NT2/D1 (cell line): ENCODE measurements at regions not wholly inside any gene's neighbourhood (a gene's known extent, or its start where the extent isn't known, plus 50 kb on each side); places are given as distances from the start of the nearest gene placed in this dataset.
"Not testable (repeated sequence)": the region's sequence is repeated elsewhere in the genome, so short reads cannot be mapped to it uniquely, and the experiment has no call there.

ENCODE experiments used
- YY1 ChIP-seq: IDR thresholded peaks from 2 replicates; pipeline ENCODE4 v1.6.1; 2011; ENCODE audit not compliant: insufficient read length, insufficient read depth
- ZNF274 ChIP-seq: IDR thresholded peaks from 2 replicates; pipeline ENCODE4 v1.6.1; 2011; ENCODE audit warnings: mild to moderate bottlenecking, low read depth, low read length

DNA sequence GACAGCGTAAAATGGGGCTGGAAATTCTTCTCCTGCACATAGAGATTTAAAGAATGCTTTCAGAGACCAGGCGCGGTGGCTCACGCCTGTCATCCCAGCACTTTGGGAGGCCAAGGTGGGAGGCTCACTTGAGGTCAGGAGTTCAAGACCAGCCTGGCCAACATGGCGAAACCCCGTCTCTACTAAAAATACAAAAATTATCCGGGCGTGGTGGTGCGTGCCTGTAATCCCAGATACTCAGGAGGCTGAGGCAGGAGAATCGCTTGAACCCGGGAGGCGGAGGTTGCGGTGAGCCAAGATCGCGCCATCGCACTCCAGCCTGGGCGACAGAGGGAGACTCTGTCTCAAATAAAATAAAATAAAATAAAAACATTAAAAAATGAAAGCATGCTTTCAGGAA, 107.4 kb downstream of the CRLF2 start:
- TF ChIP-seq YY1, ZNF274: not testable (repeated sequence)
